Kasumi-1 (cell line): ENCODE measurements at regions not wholly inside any gene's neighbourhood (a gene's known extent, or its start where the extent isn't known, plus 50 kb on each side); places are given as distances from the start of the nearest gene placed in this dataset.
"Not testable (repeated sequence)": the region's sequence is repeated elsewhere in the genome, so short reads cannot be mapped to it uniquely, and the experiment has no call there.

Source experiments
- DNase-seq, 2 experiments: peaks; one replicate each; lab custom pipeline; 2025; lab: John Stamatoyannopoulos, UW

DNA sequence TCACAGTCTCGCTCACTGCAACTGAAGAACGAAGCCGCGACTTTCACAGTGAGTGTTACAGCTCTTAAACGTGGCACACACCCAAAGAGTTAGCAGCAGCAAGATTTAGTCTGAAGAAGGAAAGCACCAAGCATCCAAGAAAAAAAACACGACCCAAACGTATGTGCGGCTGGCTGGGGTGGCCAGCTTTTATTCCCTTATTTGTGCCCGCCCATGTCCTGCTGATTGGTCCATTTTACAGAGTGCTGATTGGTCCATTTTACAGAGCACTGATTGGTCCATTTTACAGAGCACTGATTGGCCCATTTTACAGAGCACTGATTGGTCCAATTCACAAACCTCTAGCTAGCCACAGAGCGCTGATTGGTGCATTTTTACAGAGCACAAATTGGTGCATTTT is 323.0 kb upstream of the ATP10A start:
- DNase-seq = not testable (repeated sequence)

DNA sequence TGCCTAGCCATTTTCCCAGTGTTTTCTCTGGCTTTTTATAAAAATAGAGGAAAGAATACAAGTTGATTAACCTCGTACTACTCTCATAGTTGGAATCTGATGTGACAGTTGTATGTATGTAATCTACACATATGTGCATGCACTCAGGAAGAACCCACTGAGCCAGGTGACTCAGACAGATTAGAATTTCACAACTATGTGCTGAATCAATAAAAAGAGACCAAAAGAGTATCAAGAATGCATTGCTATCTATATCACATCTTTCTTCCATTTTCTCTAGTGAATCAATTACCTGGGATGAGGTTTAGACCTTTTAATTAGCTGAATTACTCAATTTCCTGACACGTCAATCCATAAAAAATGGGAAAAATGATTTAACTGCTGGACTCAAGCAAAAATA is 319.3 kb upstream of the ATP10A start:
- no peak for DNase-seq

DNA sequence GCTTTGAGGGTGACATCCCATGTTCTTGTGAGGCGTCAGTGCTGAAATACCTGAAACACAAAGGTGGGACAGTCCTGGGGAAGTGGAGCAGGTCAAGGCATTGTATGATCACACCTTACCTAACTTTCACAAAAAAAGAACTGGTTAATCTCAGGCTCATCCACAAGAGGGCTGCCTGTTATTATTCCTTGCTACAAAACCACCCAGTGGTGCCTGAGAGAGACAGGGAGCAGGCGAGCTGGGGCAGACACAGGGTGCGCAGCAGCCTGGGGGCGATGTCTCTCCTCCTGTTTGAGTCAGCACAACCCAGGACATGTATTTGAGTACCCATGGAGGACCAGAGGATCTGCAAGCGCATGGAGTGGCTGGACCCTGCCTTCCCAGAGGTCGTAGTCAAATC is 316.8 kb upstream of the ATP10A start:
- DNase-seq = no peak

DNA sequence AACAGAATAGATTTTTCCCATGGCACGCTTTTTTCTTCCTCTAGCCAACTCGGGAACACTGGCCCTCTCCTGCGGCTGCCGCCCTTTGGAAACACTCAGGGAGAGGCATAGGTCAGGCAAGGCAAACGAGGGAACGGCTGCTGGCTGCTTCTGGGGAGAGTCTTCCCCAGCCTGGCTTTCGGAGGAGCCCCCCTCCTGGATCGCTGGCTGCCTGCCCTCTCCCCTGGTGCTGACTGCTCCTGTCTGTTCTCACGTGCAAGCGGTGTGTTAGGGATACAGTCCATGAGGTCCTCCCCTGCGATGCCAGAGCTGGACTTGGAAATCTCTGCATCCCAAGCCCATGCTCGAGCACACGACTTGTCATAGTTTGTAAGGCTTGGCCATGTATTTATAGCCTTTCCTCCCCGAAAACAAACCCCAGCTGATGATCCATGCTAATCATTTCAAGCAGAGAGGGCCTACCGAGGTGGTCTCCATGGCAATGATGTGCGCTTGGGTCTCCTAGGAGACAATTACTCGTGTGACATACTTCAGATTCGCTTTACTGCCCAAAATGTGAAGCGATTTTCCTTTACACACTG is 315.6 kb upstream of the ATP10A start:
- no peak for DNase-seq

DNA sequence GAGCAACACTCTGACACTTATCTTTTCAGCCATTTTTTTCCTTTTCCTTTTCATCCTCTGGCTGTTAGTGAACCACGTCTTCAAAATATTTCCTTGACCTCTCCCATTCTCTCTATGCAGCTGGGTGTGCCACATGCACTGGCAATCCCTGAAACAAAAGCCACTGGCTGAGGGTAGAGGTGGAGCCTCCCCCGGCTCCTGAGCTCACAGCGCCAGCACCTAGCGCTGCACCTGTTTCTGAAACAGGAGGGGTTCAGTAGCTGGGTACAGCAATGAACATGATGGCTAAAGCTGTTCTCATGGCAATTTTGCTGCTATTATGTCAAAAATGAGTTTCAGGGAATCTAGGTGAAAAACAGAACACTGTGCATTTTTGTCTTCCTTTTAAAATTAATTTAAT is 314.7 kb upstream of the ATP10A start:
- DNase-seq = no peak

DNA sequence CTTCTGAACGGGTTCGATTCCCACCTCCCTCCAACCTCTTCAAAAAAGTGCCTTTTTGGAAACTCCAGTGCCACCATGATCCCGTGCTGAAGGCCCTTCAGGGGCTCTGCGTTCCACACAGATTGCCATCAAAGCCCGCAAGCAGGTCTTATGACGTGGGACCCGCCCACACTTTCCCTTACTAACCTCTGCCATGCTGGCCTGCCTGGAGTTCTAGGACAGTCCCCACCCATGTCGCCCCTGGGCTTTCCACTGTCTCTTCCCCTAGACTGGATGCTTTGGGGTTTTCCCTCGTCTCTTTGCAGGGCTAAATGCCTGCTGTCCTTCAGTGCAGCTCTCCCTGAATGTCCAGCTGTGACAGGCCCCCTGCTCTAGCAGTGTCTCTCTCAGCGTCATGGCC is 313.7 kb upstream of the ATP10A start:
- DNase-seq = no peak

DNA sequence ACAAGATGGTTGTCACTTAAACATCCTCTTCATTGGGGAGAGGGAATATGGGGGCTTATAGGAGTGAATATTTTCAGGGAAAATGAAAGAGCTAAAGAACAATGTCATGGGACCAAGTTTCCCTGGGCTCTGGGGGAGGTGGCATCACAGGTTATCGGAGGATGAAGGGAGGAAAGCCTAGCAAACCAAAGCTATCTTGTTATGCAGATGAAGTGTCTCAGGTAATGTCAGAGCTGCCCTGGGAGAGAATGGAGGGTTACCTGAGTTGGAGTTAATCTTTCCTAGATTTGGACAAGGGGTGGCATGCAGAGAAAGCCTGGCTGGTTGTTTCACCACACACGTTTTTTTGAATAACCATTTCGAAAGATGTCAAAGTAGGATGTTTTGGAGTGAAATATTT is 308.1 kb upstream of the ATP10A start:
- DNase-seq = no peak

DNA sequence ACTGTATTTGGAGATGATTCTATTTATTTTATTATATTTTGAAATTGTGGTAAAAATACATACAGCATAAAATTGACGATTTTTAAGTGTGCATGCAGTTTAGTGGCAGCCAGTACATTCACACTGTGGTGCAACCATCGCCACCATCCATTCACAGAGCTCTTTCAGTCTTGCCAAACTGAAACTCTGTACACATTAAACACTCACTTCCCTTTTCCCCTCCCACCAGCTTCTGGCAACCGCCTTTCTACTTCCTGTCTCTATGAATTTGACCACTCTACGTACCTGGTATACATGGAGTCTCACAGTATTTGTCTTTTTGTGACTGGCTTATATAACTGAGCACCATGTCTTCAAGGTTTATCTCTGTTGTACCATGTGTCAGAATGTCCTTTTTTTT is 303.3 kb upstream of the ATP10A start:
- no peak for DNase-seq

DNA sequence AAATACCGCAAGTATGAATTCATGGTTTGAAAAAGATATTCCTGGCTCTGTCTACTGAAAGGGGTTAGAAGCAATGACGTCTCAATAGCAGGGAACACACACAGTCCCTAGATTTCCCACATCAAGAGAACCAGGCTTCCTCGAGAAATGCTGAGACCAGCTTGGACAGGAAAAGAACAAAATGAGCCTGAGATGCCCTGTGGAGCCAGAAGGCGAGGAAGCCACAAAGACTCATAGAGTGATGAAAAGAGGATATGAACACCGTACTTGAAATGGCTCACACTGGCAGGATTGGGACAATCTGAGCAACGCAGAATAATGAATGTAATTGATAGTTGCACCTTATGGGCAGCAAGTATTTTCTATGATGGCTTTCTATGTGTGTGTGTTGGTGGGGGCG is 302.4 kb upstream of the ATP10A start:
- DNase-seq = no peak

DNA sequence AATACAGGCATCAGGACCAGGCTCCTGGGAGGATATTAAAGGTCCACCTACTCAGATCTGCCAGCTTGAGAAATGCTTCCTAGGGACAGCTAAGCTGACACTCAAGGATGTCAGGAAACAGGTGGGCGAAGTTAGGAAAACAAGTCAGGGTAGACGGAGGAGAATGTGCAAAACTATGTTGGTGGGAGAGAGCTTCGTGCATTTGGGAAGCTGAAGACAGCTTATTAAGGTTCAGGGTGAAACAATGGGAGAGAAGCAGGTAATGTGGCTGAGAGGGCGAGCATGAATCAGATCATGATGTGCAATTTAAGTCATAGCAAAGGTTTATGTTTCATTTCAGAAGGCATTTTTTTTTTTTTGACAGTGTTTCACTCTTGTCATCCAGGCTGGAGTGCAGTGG is 297.2 kb upstream of the ATP10A start:
- no peak for DNase-seq

DNA sequence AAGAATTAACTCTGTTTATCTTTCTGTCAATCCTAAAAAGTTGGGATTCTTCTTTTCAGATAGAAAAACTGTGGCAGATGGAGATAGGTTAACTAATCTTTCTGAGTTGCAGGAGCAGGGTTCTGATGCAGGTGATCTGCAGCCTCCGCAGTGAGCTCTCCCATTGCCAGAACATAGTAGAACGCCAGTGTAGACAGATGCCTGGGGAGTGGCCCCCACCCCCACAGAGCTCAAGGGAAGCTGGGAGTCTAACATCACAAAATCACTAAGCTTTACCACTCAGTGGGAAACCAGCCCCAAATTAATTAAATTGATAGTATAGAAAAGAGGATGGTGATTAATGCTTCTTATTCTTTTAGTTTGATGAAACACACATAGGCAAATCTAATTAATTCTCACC is 295.0 kb upstream of the ATP10A start:
- DNase-seq = no peak

DNA sequence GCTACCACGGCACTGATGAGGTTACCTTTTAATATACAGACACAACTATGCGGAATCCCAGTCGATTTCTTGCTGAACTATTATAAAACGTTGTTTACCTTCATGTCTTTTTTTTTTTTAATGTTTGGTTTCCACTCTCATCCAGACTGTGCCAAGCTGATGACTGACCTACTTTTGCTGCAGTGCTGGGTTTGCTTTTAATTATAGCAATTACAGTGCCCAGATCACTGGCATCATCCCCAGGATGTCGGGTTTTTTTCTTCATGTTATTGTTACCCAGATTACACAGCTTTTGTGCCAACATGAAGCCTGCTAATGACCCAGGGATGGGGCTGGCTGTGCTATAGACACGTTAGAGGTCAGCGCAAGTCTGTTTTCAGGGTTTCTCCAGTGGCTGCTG is 294.0 kb upstream of the ATP10A start:
- DNase-seq = no peak

DNA sequence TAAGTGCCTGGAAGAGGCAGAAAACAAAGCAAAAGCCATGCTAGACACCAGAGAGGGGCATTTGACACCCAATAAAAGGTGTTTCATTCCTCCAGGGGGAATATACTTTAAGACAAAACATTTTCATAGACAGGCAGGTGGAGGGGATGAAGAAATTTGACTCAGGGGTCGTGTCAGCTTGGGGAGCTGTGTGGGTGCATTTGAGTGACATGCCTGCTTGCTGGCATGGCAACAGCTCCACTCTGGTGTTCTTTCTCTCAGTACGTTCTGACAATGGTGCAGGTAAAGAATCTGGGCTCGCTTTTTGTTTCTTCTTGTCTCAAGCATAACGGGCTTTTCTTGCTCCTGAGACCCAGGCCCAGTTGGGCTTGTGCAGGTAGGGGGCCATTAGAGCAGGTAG is 292.9 kb upstream of the ATP10A start:
- no peak for DNase-seq

DNA sequence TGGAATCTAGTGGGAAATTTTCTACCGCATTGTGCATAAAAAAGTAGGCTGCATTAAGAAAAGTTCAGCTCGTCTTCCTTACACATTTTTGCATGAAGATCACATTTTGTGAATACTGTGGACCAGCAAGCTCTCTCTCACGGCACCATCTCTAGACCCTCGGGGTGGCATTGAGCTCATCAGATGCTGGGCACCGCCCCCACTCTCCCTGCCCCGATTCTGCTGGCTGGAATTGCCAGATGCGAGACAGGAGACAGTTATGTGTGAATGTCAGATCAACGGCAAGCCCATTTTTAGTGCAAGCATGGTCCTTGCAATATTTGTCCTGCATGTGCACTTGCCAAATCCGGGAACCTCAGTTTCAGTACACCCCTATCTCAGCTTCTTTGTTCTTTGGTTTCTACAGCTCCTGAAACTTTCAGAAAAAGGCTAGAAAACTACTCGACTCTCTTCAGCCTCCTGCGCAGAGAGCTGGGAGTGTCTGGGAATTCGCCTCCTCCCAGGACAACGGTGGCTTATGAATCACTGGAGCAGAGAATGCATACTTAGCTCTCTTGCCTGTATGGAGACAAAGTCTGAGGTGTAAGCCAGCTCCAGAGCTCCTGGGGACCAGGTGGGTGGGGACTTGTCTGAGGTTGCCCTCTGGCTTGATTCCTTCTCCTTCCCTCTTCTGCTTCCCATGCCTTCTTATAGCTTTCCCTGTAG is 285.2 kb upstream of the ATP10A start:
- DNase-seq = no peak

DNA sequence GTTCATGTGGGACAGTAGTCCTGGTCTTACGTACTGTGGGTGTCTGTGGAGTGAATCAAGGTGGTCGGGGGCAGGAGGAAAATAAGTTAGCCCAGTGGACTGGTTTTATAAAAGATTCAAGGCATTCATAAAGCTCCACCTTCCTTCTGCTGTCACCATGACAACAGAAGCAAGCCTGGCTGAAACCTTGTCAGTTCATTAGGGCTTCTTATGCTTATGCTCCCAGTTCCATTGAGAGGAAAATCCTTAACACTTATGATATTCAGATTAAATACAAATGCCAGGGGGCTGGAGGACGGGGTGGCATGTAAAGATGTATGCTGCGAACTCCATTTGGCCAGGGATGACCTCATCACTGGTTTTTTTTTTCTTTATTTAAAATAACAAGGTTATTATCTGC is 283.1 kb upstream of the ATP10A start:
- no peak for DNase-seq

DNA sequence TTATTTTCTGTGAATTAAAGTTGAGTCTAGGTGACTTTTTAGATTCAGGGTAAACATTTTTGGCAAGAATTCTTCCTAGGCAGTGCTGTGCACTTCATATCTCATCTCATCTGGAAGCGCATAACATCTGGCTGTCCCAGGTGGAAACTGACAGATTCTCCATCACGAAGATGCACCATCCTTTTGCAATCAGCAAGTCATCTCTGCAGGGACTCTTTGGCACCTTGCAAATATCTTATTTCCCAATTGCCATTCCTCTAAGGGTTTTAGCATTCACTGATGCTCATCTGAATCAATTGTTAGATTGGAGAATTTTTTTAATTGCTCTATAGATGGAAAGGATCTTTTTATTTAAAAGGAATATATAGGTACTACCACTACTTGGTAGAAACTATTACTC is 282.7 kb upstream of the ATP10A start:
- no peak for DNase-seq

DNA sequence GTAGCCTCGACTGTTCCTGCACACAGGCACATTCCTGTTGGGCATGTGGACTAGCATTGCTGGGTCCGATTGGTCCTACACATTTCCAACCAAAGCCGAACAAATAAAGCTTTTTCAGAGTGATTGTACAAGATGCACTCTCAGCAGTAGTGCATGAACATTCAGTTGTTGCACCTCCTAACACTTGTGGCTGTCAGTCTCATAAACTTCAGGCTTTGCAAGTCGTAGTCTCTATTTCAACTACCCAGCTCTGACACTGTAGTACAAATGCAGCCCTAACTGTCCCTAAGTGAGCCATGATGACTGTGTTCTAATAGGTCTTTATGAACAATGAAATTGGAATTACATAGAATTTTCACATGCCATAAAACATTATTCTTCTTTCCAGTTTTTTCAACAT is 281.7 kb upstream of the ATP10A start:
- no peak for DNase-seq

DNA sequence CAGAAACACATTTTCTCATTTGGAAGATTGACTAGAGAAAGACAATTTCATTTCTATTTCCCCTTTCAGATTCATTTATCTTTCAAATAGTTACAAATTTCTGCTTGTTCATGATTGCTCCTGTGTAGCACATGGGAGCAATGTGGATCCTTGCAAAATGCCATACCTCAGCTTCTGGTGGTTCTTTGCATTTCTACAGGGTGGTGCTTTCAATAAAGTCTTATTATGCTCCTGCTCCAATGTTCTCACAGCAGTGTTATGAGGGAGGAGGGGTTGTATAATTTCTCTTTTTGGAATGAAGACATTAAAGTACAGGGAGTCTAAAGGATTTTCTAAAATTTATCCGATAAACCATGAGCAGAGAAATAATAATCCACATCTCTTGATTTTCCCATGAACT is 280.1 kb upstream of the ATP10A start:
- no peak for DNase-seq

DNA sequence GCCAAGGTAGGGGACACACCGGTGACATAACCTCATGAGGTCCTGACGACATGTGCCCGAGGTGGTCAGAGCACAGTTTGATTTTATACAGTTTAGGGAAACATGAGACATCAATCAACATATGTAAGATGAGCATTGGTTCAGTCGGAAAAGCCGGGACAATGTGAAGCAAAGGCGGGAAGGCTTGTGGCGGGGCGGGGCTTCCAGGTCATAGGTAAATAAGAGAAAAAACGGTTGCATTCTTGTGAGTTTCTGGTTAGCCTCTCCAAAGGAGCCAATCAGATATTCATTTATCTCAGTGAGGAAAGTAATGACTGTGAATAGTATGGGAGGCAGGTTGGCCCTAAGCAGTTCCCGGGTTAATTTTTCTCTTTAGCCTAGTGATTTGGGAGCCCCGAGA is 271.7 kb upstream of the ATP10A start:
- no peak for DNase-seq

DNA sequence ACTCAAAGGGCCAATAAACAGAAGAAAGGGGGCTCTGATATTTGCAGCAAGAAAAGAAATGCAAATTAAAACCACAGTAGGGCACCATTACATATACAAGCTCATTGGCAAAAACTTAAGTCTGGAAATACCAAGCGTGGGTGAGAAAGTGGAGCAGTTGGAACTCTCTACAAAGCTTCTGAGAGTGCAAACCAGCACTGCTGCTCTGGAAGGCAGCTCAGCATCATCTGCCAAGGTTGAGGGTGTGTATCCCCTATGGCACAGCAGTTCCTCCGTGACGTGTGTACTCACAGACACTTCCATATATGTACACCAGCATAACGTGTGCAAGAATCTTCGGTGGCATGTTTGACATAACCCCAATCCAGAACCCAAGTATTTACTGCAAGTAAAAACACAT is 271.0 kb upstream of the ATP10A start:
- DNase-seq = no peak

DNA sequence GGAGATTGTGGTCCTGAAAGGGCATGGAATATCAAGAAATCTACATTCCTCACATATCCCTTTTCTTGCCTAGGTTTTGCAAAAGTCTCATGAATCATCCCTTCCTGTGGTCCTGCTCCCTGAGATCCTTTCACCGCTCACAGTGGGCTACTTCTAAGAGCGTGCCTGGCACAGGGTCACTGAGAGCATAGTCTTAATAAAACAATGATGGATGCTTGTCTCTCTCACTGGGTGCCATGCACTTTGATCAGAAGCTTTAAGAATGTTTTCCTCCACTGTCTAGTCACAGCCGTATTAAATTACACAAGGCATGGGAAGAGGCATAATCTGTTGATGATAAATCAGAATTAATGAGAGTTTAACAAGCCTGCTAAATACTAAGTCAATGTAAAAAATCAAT is 269.7 kb upstream of the ATP10A start:
- no peak for DNase-seq

DNA sequence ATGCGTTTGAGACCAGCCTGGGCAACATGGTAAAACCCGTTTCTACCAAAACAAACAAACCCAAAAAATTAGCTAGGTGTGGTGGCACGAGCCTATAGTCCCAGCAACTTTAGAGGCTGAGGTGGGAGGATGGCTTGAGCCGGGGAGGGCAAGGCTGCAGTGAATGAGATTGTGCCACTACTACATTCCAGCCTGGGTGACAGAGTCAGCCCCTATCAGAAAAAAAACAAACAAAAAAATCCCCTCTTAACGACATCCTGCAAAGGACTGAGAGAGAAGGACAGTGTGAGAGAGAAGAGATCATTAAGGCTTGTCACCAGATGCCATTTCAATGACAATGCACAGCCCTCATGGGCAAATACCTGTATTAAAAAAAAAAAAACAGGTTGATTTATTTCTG is 266.7 kb upstream of the ATP10A start:
- DNase-seq = no peak

DNA sequence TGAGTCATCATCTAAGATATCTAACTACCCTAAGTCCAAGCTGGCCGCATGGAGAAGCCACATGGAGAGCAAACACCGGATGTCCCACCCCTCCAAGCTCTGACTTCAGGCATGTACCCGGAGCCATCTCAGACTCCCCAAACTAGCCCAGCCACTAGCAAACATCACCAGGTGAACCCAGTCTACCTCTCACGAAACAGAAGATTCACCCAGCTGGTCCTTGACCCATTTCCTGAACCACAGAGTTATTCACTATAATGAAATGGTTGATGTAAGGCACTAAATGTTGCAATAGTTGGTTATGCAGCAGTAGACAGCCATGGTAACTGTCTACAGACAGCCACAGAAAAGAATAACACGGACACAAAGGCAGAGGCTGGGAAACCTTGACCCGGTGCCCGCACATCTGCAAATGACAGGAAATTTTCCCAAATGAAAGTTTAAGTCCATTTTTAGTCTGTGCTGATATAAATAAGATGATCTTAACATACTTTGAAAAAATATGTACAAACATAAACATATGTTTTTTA is 265.5 kb upstream of the ATP10A start:
- DNase-seq = no peak

DNA sequence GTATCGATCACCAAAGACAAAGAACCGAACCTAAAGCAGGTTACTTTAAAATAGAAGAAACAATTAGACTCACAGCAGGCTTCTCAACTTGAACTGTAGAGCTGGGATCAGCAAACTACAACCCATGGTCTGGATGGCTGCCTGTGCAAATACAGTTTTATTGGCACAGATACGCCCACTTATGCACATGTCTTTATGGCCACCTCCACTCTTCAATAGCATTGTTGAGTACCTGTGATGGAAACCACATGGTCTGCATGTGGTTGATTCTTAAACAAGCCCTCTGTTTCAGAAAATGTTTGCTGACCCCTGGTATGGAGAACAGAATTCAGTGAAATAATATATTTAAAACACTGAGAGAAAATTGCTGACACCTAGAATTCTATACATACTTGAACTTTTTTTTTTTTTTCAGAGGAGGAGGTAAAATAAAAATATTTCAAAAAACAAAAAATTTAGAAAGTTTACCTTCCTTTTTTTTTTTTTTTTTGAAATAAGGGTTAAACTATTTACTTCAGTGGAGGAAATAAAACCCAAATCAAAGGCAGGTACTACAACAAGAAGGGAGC is 263.8 kb upstream of the ATP10A start:
- no peak for DNase-seq
